HG02943 (cell line): ENCODE measurements at regions not wholly inside any gene's neighbourhood (a gene's known extent, or its start where the extent isn't known, plus 50 kb on each side); places are given as distances from the start of the nearest gene placed in this dataset.

Experiments
- ATAC-seq: cut with Tn5 transposase; IDR thresholded peaks from one replicate; pipeline ENCODE4 v1.9.1; 2021; ENCODE audit warnings: mild to moderate bottlenecking, low read depth, moderate library complexity; ENCODE audit not compliant: unreplicated experiment

DNA sequence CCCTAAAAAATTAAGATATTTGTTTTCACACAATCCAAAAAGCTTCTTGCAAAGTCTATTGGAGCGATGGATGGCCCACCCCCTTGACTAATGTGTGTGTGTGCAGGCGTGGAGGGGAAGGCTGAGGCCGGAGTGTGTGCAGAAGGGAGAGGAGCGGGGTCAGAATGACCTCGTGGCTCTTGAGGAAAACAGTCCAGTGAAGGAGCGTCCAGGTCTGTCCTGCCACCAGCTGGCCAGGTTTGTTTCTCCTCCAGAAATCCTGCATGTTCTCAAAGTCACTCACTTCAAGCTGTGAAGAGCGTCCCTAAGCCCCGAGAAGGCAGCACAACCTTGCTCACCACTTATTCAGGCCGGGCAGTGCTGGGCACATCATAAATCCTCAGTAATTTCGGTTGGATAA, 69.5 kb upstream of the SSX2IP start:
- ATAC-seq = no peak

DNA sequence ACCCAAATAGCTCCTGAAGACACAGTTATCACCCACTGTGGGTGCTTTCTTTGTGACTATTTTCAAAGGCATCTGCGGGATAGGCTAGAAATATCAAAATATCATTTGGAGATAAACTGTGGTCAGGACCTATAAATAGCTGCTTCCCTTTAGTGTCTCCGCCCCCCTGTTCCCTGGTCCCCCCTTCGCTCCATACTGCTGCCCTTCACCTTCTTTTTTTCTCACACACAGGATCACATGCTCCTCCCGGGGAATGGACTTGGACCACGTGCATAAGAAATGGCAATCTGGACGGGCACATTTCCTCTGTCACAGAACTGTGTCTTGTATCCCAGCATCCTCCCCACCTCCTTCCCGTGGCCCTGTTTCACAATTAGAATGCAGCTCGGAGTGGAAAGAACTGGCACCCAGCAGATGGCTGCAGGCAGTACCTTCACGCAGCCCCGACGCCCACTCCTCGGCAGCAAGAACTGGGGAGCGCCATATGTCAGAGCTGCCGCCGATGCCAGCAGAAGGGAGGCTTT, 68.8 kb upstream of the SSX2IP start:
- ATAC-seq = no peak

DNA sequence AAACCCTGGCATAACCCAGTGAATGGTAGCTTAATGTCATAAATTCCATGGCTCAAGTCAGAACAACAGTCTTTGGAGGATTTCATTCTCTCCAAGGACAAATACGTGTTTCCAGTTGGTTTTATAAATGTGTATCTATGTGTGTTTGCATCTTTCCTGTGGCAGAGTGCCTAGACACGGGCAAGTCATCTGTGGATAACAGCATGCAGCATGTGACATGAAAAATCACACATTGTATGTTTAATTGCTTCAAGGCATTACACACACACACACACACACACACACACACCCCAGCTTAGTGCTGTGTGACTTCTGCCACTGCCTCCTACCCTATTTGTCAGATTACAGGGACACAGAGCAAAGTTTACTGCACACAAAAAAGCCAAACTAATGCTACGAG, 68.2 kb upstream of the SSX2IP start:
- no peak for ATAC-seq

DNA sequence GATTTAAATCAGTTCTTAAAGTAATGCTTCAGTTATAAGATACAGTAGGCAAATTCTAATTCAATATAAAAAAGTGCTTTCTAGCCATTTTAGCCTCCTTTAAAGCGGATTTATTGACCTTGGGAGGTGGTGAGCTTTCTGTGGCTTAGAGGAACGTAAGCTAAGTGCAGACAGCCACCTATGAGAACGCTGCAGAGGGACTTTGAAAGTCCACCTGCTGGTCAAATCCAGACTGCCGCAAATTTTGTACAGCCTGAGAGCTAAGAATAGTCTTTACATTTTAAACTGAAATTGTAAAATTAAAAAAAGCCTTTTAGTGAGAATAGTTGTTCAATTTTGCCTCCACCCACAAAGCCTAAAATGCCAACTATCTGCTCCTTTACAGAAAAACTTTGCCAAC, 67.0 kb upstream of the SSX2IP start:
- ATAC-seq = no peak

DNA sequence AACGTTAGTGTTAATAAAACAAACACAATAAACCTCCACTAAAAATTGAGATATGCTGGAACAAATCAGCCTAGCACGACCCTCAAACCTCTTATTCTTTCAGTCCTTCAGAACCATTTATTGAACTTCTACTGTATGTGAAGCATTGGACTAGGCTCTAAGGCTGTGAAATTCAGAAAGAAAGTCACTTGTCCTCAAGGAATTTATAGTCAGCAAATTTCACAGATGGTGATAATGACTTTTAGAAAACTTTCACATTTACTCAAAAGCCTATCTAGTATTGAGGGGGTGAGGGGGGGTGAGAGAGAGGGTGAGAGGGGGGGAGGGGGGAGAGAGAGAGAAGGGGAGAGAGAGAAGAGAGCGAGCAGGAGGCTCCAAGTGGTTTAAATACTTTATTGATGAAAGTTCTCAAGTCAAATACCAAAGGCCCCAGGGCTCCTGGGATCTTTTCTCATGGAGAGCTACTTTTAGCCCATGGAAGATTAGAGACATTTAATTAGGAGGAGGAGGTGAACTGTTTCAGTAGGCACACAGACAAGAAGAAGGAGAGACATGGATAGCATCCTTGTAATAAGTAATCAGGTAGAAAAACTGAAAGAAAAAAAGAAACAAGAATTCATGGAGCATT, 66.3 kb upstream of the SSX2IP start:
- no peak for ATAC-seq

DNA sequence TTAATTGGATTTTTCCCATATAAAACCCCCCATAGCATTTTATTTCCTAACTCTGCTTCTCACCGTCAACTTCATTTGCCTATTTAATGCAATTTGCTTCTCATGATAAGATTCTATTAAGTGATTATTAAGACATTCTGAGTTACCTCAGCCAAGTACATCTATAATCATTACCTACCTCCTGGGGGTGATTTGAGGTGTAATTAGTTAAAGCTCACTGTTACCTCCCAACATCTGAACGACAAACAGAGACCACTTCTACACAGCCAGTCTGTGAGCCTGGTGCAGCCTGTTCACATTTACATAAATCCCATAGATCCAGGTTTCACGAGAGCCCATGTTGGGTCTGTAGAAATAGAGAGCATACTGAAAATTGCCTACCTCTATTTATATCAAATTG, 65.7 kb upstream of the SSX2IP start:
- ATAC-seq = no peak

DNA sequence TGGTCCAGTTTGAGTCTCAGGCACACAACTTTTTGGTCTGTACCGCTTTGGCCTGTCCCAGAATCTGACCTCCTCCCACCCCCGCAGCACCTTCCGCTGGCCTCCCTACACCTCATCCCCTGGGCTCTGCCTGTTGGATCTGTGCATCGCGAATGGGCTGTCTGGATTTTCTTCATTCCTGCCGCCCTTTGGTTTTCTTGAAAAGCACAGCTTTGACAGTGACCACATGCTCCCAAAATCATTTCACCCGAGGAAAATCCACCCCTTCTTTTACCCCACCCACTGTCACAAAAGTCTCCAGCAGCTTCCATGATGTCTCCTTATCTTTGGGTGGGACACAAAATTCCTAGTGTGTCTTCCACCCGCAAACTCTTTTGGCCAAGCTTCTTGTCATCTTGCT, 65.0 kb upstream of the SSX2IP start:
- no peak for ATAC-seq

DNA sequence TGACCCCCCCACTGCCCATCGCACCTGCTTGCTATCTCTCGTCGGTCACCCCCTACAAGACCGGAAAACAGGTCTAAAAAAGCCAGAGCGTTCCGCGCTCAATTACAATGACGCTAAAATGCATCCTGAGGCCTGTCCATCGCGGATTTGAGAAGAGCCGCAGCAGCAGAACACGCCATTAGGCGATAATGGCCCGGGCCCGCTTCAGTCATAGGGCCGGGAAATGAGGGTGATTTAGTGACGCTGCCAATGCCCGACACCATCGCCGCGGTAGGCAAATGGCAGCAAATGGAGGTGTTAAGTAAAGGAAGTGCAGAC, 64.1 kb upstream of the SSX2IP start:
- ATAC-seq = no peak

DNA sequence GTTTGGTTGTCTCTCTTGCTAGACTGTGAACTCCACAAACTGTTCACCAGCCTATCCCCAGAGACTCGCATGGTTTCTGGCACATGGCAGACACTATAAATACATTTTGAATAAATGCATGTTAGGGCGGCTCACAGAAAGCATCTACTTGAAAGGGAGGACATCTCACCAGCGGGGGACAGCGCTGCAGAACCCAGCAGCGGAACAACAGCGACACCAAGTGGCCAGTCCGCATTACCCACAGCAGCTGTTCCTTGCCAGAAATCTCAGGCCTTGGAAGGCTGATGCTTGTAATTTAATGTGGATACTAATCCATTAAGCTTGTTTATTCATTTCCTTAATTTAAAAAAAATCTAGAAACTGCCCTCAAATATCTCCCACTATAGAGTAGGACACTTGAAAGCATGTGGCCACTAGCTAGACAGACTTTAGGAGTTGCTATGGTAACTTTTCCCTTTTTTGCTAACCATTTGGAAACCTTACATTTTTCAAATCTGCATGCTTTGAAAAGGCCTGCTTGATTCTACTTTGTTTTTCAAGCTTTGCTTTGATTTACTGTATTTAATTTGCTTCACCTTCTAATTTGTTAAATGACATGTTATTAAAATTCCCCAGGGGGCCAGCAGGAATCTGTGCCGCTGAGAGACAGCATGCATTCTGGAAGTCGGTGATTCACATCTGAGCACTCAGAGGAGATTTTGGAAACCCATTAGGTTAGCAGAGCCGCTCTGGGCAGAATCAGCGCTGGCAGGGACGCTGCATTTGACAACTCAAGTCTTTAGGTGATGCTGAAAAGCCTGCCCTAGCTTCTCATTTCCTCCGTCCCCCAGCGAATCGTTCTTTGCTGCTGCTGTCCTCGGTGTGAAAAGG, 63.5 kb upstream of the SSX2IP start:
- peak; percentile 88 for ATAC-seq

DNA sequence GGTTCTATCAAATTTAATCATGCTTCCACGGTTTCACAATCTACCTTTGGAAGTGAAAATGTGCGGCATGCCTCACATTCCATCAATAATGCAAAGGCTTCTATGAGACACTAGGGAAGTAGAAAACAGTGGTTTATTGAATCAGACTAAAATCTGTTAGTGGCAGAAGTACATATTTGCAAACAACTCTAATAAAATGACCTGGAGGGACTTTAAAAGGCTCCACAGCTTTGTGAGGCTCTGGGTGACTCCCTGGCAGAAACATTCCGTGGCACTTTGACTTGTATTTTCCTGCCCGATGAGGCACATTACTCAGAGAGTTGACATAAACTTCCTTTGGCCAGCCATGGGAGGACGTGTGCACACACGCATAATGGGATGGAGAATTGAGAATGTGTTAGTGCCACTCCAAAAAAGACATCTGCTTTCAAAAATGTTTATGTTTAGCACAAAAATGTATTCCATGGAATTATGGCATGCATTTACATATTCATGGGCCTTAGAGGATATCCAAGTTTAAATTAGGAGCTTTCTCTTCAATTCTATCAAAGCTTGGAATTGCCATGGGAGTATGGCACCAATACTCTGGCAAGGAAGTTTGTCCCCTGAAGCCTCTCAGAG, 60.0 kb upstream of the SSX2IP start:
- ATAC-seq = no peak

DNA sequence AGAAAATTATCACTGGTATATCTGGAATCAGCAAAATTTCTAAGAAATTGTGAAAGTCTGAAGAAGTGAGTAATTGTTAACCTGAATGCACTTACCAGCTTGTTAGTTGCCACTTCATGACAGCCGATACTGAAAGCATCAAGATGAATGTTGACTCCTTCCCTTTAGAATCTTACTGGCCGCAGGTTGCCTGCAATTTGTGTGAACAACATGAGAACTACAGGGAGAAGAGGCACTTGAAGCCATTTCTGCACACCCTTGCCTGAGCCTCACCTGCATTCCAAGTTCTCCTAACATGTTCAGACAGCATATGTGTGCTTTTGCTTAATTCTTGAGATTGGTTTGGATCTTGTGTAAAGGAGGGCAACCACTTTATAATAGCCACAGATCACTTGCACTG, 59.2 kb upstream of the SSX2IP start:
- ATAC-seq = no peak

DNA sequence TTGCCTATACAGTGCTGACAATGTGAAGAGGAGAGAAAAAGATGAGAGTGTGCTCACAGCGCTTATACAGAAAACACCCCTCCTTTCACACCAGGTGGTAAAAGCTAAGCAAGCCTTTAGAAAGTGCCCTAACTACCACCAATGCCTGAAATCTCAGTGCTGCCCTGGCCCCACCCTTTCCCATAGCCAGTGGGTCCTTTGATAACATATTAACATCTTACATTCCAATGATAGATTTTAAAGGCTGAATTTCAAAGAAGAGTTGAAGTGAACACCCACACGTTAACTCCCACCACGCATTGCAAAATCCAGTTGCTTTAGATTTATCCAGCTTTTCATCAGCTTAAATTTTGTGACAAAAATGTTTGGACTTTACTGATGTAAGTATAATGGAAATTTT, 58.1 kb upstream of the SSX2IP start:
- ATAC-seq = no peak

DNA sequence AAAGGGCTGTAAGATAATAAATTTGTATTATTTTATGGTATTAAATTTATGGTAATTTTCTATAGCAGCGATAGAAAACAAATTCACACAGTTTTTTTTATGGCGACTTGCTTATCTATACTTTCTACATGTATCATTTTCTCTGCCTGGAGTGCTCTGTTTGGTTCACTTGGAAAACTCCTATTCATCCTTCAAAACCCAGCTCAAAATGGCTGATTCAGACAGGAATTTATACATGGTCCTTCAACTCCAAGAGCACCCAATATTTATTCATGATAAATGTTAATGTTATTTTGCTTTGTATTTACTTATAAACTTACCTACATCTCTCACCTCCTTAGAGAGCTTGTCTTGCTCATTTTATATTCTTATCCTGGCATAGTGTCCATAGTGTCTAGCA, 55.6 kb upstream of the SSX2IP start:
- ATAC-seq = no peak

DNA sequence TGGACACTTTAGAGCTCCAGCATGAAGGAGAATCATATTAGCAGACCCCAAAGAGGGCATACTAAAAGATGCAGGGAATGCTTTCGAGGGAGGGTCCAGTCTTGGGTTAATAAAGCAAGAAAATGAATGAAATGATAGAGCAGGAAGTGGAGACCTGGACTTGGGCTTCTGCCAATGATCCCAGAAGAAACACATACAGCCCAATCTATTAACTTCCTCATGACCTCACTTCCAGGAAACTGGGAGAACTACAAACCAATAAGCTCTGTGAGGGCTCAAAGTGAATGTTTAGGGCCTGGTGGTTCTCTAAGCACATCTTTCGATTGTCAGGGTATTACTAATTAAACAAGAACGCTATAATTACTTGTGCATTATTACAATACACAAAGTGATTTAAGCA, 53.6 kb upstream of the SSX2IP start:
- ATAC-seq = no peak

DNA sequence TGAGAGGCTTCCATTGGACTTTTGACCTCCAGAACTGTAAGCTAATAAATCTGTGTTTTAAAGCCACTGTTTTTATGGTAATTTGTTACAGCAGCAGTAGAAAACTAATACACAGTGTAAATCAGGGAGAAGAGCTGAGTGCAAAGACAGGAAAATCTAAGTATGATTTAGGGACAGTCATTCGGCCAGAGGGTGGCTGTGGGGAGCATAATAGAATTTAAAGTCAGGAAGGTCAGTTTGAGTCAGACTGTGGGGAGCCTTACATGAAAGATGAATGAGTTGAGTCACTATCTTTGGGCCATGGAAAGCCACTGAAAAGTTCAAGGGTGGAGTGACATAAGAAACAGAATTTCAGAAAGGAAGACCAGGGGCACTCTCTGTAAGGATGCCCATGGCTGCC, 52.4 kb upstream of the SSX2IP start:
- ATAC-seq = no peak

DNA sequence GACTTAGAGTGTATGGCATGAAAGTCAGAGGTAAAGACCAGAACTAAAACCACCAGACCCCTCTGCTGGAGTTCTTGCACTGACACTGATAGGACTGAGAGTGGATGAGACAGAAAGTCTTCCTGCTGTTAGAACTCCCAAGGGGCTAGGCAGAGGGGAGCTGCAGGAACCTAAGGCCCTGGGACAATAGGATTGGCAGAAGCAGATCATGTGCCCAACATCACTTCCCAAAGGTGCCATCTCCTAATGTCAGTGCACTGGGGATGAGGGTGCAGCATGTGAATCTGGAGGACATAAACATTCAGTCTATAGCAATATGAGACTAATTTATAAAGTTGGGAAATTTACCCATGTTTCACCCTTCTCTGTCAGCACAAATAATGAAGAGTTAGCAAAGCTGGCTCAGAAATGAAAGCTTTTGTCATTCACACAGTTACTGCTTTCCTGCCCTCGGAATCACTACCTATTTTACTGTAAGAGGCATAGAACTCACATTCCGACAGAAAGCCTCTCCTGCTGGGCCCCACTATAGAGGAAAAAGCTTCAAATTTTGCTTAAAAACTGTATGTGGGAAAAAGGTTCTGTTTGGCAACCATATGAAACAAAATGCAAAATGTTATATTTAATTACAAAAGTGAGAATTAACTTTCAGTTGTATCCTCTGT, 49.9 kb upstream of the SSX2IP start:
- ATAC-seq = no peak
